ENCODE measurements at regions not wholly inside any gene's neighbourhood (a gene's known extent, or its start where the extent isn't known, plus 50 kb on each side); places are given as distances from the start of the nearest gene placed in this dataset.

DNA sequence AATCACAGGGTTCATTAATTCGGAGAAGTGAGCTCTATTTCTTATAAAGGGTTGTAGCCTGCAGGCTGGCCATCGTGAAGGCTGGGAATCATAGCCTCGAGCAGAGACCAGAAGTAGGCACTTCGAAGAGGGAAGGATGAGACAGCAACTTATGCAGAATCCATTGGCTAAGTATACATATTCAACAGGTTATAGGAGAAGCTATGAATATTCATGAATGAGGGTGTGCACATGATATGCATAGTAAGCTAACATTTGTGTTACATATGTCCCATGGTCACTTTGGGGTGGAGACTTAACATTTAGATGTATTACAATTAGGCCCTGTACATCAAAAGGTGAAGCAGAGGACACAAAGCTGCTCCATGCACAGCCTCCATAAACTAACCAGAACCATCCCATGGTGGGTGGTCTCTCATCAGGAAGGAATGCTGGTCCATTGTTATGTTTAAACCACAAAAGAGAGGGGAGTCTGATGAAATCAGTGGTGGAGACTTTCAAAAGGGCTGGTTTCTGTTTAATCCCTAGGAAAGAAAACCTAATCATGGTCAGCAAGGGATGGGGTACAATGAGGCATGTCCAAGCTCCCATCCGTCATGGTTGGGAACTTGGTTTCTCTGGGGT is 80.8 kb upstream of the FHIT start:
- Mint-ChIP-seq H3K27me3 (ENCODE audit: insufficient read depth, low read depth) (peaks cover 6% of the 10 kb centered on the region), H3K36me3 (no peaks in the 10 kb centered on the region)
- no peak for TF ChIP-seq EZH2 (IDR thresholded peaks at IDR 0.05)

DNA sequence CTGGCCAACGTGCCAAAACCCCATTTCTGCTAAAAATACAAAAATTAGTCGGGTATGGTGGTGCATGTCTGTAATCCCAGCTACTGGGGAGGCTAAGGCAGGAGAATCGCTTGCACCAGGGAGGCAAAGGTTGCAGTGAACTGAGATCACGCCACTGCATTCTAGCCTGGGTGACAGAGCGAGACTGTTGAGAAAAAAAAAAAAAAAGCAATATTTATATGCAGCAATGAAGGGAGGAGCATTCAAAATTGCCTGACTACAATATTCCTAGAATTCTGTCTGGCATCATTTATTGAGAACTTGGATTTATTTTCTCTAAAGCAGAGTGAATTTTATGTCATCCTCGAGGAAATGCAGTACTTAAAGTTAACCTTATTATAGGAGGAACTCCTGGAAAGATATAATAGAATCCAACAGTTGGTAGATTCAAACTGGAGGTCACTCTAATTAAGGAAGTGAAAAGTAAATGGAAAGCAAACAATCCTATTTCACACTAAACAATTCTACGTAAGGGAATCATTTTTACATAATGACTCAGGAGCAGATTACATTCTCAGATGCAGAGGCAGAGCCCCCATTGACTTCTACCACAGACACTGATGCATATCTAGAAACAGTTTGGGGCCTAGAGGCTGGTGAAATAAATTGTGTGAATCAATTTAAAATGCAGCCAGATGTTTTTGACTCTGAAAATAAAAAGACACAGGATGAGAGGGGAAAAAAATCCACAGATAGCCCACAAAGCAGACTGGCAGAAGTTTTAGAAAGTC is 82.1 kb upstream of the FHIT start:
- Histone ChIP-seq H3K4me3 (no peak overlapping the region), H4K20me1 (ENCODE audit: low read depth) (no peaks in the 10 kb centered on the region), H3K9ac (no peak overlapping the region), H3K27ac (no peak overlapping the region), H3K4me2 (no peak overlapping the region), H3K9me3 (ENCODE audit: low read depth) (no peaks in the 10 kb centered on the region), H2AFZ (replicated peaks) (peak overlapping the region; percentile 18), H3F3A (ENCODE audit: low read depth) (no peaks in the 10 kb centered on the region), H3K4me1 (peaks cover 8% of the 10 kb centered on the region), H3K36me3 (no peaks in the 10 kb centered on the region), H3K79me2 (ENCODE audit: low read depth) (no peaks in the 10 kb centered on the region), H3K27me3 (no peaks in the 10 kb centered on the region)
- Mint-ChIP-seq H3K27ac (no peak overlapping the region), H3K4me3 (no peak overlapping the region), H3K4me1 (peaks cover 17% of the 10 kb centered on the region), H3K27me3 (ENCODE audit: insufficient read depth, low read depth) (peaks cover 8% of the 10 kb centered on the region), H3K36me3 (no peaks in the 10 kb centered on the region), H3K9me3 (peaks cover 2% of the 10 kb centered on the region)
- no peak for DNase-seq (ENCODE audit: low spot score)
- TF ChIP-seq EZH2phosphoT487 (IDR thresholded peaks at IDR 0.05) (no peak), CTCF (IDR thresholded peaks at IDR 0.05) (no peak), EZH2 (IDR thresholded peaks at IDR 0.05) (no peak)

More for the DNA sequence above, 80.8 kb upstream of the FHIT start:
- H3K27ac Mint-ChIP-seq: no peak overlapping the region
- Histone ChIP-seq H3K27me3 (no peaks in the 10 kb centered on the region), H3K4me3 (no peak overlapping the region), H3K4me1 (peaks cover 8% of the 10 kb centered on the region), H3K4me2 (no peak overlapping the region), H3K79me2 (ENCODE audit: low read depth) (no peaks in the 10 kb centered on the region), H4K20me1 (ENCODE audit: low read depth) (no peaks in the 10 kb centered on the region), H3K9ac (no peak overlapping the region), H3K27ac (no peak overlapping the region), H3K9me3 (ENCODE audit: low read depth) (no peaks in the 10 kb centered on the region), H2AFZ (replicated peaks) (no peak overlapping the region), H3F3A (ENCODE audit: low read depth) (no peaks in the 10 kb centered on the region), H3K36me3 (no peaks in the 10 kb centered on the region)
- H3K4me3 Mint-ChIP-seq: no peak overlapping the region
- peak; percentile 50 for DNase-seq (ENCODE audit: low spot score)
- H3K4me1 Mint-ChIP-seq: peaks cover 17% of the 10 kb centered on the region
- H3K9me3 Mint-ChIP-seq: no peaks in the 10 kb centered on the region

DNA sequence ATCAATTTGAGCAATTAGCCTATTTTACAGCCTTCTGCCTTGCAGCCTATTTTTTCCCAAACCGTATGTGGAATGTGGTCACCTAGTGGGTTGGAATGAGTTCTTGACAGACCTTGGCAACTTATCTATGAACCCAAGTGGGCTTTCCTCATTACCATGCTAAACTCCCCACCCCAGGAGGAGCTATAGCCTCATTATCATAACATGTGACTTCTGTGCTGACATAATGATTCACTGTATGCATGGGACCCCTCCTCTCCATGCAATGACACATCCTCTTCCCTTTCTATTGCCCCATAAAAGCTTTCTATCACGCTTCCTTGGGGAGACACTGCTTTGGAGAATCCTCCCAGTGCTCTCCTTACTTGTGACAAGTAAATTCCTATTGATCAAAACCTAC is 83.5 kb upstream of the FHIT start:
- Histone ChIP-seq H3K27ac (no peak overlapping the region), H3K36me3 (no peaks in the 10 kb centered on the region), H3K4me1 (peaks cover 8% of the 10 kb centered on the region), H3K9ac (no peak overlapping the region), H3F3A (ENCODE audit: low read depth) (no peaks in the 10 kb centered on the region), H3K79me2 (ENCODE audit: low read depth) (no peaks in the 10 kb centered on the region), H3K4me3 (no peak overlapping the region), H4K20me1 (ENCODE audit: low read depth) (no peaks in the 10 kb centered on the region), H2AFZ (replicated peaks) (no peak overlapping the region), H3K4me2 (no peak overlapping the region), H3K9me3 (ENCODE audit: low read depth) (no peaks in the 10 kb centered on the region), H3K27me3 (no peaks in the 10 kb centered on the region)
- no peak for TF ChIP-seq EZH2phosphoT487 (IDR thresholded peaks at IDR 0.05)
- TF ChIP-seq CTCF (IDR thresholded peaks at IDR 0.05): no peak
- TF ChIP-seq EZH2 (IDR thresholded peaks at IDR 0.05): no peak
- Mint-ChIP-seq H3K4me3 (no peak overlapping the region), H3K9me3 (peaks cover 2% of the 10 kb centered on the region), H3K27me3 (ENCODE audit: insufficient read depth, low read depth) (peaks cover 4% of the 10 kb centered on the region), H3K27ac (no peak overlapping the region), H3K36me3 (no peaks in the 10 kb centered on the region), H3K4me1 (peaks cover 17% of the 10 kb centered on the region)
- no peak for DNase-seq (ENCODE audit: low spot score)

- Mint-ChIP-seq H3K27me3 (ENCODE audit: insufficient read depth, low read depth) (peaks cover 3% of the 10 kb centered on the region), H3K36me3 (no peaks in the 10 kb centered on the region), H3K4me3 (no peak overlapping the region), H3K27ac (no peak overlapping the region), H3K9me3 (peaks cover 2% of the 10 kb centered on the region), H3K4me1 (peaks cover 2% of the 10 kb centered on the region)
- Histone ChIP-seq H3K4me2 (no peak overlapping the region), H3K4me3 (no peak overlapping the region), H3K27ac (no peak overlapping the region), H3K27me3 (no peaks in the 10 kb centered on the region), H3K4me1 (no peaks in the 10 kb centered on the region), H3K36me3 (no peaks in the 10 kb centered on the region), H3K9me3 (ENCODE audit: low read depth) (no peaks in the 10 kb centered on the region), H4K20me1 (ENCODE audit: low read depth) (no peaks in the 10 kb centered on the region), H3K9ac (no peak overlapping the region), H3K79me2 (ENCODE audit: low read depth) (no peaks in the 10 kb centered on the region), H2AFZ (replicated peaks) (no peak overlapping the region), H3F3A (ENCODE audit: low read depth) (no peaks in the 10 kb centered on the region)
- DNase-seq (ENCODE audit: low spot score): no peak
- TF ChIP-seq EZH2phosphoT487 (IDR thresholded peaks at IDR 0.05) (no peak), CTCF (IDR thresholded peaks at IDR 0.05) (no peak), EZH2 (IDR thresholded peaks at IDR 0.05) (no peak)
Measured at GRCh38 chr3:61340931-61341461, 89.7 kb upstream of the FHIT start.
